HG02588 (cell line): ENCODE measurements at regions not wholly inside any gene's neighbourhood (a gene's known extent, or its start where the extent isn't known, plus 50 kb on each side); places are given as distances from the start of the nearest gene placed in this dataset.

ENCODE experiments used
- ATAC-seq: cut with Tn5 transposase; IDR thresholded peaks from one replicate; pipeline ENCODE4 v1.9.1; 2021; ENCODE audit warnings: mild to moderate bottlenecking, moderate library complexity; ENCODE audit not compliant: unreplicated experiment

DNA sequence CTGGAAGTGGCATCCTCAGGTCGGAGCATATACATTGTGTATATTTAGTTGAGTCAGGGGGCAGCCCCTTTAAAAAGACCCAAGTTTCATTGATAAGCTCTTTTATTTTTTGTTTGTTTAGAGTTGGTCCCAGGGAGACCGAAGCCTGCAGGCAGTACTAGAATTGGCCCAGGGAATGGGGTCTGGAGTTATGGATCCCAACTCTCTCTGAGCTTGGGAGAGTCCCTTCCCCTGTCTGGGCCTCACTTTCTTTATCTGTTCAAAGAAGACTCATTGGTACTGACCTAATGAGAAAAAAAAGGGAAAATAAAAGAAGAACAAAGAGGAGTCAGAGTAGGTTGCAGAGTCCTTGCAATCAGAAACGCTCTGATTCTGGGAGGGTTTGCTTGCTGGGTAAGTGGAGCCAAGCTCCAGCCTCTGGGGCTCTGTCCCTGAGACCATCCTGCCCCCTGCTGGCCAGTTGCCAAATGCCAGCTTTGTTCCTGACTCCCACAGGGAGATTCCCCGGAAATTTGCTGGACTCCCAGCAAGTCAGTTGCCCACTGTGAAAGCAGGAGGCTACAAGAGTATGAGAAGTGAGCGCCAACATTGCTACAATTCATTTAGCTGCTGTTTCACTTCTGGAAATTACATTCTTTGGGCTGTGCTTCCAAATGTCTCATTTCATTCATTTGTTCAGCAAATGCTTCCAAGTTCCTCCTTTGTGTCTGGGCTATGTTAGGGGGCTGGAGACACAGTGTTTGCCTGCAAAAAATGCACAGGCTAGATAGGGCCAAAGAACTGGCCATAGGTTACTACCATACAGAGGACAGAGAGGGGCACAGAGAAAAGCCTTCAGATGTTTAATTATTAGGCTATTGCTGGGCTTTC lies 156.2 kb downstream of the MELK start:
- no peak for ATAC-seq

DNA sequence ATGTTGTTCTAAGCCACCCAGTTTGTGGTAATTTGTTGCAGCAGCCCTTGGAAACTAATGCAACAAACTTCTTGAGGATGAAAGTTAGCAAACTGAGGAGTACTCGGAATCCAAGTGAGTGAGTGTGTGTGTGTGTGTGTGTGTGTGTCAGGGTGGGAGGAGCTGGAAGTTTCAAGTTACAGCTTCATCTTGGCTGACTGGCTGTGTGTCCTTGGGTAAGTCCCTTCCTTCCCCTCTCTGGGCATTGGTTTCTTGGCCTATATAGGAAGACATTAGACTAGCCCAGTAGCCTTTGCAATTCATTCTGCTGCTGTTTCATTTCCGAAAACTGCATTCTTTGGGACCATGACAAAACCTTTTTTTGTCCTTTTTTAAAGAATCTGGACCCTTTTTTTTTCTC lies 157.2 kb downstream of the MELK start:
- no peak for ATAC-seq

DNA sequence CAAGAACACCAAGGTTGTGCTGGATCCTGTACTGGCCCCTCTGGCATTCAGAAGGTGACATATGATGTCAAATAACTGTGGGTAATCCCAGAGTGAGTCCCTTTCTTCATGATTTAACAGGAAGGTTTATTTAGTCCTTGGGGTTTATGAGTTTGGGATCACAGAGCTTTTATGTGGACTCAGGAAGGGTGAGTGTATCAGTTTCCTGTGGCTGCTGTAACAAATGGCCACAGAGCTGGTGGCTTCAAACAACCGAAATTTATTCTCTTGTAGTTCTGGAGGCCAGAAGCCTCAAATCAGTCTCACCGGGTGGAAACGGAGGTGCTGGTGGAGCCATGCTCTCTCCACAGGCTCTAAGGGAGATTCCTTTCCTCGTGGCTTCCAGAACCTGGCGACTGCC lies 157.7 kb downstream of the MELK start:
- ATAC-seq, result no peak

DNA sequence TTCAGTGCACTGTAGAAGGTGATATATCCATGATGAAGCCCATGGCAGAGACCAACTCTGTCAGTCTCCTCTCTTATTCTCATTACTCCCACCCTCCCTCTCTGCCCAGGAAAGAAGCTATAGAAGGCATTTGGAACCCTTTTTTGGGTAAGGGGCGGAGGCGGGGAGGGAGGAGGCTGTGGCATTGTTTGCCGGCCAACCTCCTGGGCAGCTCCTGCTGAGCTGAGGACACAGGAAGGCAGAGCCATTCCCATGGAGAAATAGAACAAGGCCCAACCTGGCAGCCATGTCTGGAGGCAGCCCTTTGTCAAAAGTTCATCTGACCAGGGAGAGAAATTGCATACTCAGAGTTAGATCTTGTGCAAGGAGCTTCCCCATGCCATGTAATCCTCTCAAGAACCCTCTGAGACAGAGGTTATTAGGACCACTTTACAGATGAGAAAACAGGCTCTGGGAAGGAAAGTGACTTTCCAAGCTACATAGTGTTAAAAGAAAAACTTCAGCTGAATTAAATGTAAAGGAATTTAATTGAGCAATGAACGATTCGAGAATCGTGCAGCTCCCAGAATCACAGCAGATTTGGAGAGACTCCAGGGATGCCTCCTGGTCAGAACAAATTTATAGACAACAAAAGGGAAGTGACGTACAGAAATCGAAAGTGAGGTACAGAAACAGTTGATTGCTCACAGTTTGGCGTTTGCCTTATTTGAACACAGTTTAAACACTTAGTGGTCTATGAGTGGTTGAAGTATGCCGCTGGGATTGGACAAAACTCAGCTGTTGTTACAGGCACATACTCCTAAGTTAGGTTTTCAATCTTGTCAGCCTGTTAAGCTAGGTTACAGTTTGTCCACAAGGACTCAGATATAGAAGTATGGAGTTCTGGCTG lies 158.6 kb downstream of the MELK start:
- no peak for ATAC-seq

DNA sequence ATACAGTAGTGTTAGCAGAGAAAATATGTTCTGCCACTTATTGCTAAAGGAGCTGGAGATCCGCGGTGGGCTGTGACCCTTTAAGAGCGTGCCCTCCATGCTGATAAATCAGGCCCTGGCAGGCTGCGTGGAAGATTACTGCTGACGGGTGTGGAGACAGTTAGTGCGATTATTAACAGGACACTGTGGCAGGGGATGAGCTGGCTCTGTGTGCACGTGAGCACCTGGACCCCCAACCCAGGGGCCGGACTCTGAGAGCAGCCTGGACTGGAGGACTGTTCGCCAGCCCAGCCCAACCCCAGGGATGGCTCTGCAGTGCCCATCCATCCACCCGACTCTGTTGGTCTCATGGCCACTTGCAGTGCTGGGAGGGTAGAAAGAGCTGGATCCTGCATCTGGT lies 162.0 kb downstream of the MELK start:
- ATAC-seq, result no peak

DNA sequence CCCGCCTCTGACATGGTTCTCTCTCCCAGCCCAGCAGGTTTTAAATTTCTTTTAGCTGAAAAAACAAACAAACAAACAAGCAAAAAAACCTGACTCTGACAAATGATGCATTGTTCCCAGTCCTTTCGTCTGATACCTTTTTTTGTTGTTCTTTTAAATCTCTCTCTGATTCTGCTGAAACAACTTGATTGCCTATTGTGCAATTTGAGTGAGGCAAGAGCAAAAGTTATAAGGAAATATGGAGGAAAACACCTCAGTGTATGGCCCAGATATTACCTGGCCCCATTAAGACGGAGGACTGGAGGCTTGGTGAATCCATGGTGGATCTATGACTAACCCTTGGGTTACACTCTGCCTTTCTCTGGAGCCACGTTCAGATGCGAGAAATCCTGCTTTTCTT lies 164.0 kb downstream of the MELK start:
- ATAC-seq, result no peak

DNA sequence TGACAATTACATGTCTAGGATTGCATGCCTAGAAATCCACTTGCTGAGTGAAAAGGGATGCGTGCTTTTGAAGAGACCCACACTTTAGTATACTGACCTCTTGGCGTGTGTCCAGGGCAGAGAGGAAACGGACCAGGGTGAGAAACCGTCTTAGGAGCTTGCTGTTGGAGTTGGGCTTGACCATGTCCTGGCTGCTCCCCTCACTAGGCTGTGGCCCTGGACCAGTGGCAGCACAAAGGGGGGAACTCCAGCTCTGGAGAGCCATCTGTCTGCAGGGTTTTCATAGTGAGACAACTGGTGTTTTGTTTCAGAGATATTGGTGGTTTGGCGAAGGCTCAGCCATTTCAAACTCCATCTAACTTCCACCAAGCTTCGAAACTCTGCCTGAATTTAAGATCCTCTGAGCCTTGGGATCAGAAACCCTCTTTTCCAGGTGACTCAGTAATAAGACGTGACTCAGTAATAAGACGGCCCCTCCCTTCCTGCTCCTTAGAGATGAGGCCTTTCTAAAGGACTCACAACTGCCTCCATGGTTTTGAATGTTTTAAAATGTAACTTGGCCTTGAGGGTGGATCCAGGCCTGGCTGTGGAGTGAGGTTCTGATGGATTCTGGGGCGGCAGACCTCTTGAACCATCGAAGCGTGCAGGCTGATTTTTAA lies 165.8 kb downstream of the MELK start:
- ATAC-seq, result no peak

DNA sequence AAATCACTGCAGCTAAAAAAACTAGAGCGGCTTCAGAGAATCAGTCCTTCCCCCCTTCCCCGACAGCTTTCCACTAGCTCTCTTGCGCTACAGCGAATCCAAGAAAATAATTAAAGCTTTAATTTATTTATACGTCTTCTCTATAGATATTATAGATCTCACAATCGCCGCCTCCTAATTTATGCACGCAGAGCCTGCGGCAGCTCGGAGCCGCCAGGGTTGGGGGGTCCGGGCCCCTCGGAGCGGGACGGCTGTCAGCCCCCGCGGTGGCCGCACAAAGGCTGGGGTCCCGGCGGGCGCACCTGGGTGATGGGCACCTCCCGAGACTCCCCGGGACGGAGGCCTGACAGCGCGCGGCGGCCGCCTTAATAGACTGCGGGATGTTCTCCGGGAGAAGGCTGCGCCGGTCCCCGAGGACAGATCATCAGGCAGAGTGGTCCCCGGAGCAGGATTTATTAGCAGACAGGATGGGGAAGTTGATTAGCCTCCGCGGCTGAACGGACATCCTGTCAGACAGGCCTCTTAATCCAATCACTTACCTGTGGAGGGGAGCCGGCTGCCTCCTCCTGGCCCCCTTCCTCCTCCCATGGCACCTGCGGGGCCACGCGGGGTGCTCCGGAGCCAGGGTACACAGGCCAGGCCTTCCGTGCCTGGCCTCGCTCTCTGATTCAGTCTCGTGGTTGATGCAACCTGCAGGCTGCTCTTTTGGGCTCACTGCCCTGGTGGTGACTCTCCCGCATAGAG lies 166.8 kb downstream of the MELK start:
- ATAC-seq, result no peak

DNA sequence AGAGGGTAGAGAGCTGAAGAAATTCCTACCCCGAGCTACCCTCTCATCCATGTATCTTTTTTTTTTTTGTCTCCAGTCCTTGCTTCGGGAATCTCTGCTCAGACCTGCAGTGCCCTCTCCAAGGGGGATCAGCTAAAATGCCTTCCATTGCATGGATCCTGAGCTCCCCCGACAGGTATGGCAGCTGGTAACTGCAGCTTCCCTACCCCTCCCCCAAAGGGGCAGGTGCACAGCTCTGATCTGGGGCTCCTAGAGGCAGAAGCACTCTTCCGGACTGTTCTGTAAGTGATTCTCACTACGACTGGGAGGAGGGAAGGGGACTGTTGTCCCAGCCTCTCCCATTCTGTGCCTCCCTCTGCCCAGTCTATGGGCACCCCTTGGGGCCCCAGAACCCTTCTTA lies 169.6 kb downstream of the MELK start:
- no peak for ATAC-seq

DNA sequence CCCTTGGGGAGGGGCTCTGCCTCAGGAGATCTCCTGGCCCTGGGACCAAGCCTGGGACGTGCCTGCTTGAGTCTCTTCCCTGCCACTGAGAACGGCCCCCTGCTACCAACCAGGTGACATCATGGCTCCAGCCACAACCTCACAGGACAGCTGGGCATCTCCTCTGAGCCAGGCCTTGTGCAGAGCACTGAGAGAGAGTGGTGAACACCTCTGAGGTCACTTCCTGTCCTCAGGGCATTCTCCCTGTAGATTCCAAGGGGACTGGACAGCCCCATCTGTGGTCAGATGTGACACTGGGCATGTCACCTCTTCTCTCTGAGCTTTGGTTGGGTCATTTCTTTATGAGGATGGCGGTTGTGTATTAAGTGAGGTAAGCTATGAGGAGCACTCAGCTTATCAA lies 172.0 kb downstream of the MELK start:
- no peak for ATAC-seq

DNA sequence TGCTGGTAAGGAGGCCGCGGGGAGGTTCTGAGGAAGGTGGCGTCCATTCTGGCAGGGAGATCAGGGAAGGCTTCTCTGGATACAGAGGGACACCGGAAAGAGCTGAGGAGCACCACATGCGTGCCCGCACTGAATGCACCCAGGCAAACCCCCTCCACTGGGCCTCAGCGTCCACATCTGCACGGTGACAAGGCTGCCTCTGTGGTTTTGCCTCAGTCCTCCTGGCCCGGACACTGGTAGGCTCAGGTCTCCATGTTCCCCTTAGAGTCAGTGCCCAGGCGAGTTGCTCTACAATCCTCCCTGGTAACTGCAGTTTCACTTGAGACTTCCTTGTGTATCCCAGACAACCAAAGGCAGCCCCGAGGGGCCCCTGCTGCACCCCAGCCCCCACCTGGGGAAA lies 173.3 kb downstream of the MELK start:
- ATAC-seq, result no peak

DNA sequence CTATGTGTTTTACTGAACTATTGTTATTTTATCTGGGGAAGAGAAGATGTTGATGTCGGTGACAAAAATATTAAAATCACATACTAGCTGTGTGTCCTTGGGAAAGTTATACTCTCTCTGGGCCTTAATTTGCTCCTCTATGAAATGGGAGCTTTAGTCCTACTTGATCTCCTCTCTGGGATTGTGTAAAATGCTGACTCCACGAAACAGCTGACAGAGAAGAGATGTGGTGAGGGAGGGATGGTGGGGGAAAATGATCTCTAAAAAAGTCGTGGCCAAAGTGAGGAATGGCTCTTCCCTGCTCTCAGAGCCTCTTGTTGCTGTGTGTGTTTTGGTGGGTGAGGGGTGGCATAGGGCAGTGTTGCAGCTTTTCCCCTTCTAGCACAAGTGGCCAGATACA lies 173.7 kb downstream of the MELK start:
- no peak for ATAC-seq

DNA sequence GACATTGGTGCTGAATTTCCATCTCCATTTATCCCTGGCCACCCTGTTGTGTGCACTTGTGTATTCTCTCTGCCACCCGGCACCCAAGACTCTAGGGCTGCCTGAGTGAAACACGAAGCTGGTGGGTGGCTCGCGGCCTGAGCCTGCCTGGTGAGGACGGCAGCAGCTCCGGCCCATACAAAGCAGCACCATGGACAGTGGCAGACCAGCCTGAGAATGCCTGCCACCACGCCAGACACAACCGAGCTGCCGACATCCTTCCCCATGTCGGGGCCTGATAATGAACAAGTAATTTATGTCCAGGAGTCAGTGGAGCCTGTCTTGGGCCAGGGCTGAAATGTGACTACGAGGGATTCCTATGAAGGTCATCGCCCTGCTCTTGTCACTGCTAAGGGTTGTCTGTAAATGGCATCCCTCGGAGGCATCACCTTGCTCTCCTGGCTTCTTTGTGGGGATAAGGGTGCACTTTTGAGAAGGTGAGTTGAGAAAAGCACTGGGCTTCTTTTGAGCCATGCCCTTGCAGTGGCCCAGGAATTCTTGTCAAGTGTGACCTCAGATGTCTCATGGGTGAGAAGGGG lies 175.7 kb downstream of the MELK start:
- no peak for ATAC-seq

DNA sequence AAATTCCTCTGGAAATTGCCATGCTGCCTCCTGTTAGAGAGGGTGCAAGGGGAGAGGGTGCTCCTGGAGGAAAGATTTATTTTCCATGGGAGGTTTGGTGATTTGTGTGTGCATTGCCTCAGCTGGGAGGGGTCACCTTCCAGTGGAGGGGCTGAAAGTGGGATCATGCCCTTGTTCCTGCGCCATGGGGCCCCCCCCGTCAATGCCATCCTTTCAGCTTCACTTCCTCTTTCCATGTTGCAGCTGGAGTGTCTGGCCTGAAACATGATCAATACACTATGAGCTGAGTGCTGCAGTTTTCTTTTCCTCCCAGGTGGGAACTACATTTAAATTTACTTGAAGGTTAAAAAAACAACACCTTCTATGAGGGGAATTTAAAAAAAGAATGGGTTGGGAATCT lies 176.8 kb downstream of the MELK start:
- ATAC-seq, result no peak

DNA sequence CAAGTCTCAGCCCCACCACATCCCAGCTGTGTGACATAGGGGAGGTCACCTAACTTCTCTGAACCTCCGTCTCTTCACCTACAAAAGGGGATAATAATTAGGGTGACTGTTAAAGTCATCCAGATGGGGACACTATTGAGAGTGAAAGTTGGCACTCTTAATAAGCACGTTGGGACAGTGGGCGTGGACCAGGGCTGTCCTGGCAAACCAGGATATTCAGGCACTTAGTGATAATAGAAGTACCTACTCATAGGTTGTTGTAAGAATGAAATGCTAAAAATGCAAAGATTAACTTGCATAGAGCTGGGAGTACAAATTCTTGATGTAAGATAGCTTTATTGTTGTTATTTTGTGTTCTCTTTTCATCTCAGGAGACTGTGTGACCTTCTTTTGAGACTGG lies 177.9 kb downstream of the MELK start:
- ATAC-seq, result no peak

DNA sequence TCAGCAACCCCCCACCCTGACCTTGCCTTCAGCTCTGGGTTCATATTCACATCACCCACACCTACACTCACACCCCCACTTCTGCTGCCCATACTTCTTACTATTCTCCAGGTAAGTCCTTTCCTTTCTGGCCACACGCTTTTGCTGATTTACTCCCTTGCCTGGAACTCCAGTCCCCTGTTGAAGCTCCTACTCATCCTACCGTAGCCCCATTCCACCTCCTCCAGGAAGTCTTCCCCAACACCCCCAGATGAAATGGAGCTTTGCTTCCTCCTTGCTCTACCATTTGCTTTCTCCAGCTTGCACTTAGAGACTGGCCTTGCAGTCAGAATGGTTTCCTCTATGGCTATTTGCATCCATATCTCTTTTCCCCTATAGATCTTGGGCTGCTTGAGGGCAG lies 182.3 kb downstream of the MELK start:
- ATAC-seq, result no peak

DNA sequence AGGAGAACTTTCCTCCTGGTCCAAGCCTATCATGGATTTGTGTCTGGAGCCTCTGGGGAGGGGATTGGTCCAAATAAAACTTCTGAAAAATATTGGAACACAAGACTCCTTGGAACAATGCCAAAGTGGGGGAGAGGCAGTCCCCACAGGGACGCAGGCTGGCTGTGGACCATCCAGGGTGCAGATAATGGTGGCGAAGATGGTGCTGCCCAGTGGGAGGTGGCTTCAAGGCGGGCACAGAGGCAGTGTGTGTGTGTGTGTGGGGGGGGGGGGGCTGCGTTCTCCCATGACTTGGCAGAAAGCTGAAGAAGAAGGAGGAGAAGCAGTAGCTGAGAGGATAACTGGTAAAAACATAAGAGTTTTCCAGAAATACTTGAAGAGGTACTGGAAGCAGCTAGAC lies 186.4 kb downstream of the MELK start:
- no peak for ATAC-seq

DNA sequence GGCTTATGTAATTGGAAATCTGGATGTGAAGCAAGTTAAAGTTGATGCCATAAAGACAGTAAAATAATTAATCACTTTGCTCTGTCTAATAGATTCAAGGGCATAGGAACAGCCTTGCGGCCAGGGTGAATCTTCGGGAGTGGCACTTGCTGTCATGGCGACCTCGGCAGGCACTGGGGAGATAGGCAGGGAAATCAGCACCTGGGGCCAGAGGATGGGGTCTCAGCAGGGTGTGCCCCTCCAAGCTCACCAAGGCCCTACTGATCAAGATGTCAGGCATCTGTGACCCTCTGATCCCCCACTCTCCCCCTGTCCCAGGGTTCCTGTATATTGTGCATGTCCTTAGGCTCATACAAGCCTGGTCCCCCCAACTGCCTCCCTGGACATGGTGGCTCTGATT lies 187.3 kb downstream of the MELK start:
- ATAC-seq, result no peak

DNA sequence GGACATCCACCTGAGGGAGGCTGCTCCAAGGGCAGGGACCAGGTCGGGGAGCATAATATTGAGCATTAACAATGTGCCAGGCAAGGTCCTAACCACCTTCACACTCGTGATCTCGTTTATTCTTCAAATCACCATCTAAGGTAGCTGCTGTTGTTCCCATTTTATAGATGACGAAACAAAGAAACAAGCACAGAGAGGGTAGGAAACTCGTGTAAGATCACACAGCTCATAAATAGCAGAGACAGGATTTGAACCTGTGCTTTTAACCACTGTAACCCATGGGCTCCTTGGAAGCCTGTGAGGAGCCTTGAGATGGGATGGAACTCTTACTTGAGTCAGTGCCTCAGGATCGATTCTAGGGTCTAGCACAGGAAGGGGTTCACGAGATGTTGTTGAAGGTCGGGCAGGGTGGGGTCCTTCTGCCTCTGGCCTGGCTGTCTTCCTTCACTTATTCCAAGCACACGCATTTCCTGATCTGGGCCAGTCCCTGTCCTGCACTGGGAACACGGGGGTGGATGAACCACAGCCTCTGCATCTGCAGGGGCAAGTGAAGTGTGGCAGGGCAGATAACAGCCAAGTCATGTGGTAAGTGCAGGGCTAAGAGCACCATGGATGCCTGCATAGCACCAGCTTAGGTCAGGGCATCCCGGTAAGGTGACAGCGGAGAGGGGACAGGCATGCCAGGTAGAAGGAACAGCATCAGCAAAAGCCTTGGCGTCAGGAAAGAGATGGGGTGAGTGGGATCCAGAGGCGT lies 188.1 kb downstream of the MELK start:
- ATAC-seq, result no peak

DNA sequence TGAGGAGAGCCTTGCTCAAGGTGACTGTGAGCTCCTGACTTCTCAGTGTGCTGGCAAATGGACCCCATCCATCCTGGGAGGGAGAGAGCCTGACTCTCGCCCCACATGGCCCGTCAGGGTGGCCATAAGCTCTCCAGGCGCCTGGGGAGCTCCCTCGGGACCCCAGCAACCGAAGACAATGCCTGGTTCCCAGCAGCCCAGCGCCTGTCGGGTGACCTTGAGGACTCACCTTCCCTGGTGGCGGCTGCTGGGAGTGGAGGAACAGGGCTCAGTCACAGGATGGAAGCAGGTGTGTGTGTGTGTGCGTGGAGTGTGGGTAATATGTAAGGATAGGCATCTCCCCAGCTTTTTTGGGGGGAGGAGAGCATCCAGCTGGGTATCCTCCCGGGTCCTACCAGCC lies 190.3 kb downstream of the MELK start:
- no peak for ATAC-seq
